ENCODE measurements at regions not wholly inside any gene's neighbourhood (a gene's known extent, or its start where the extent isn't known, plus 50 kb on each side); places are given as distances from the start of the nearest gene placed in this dataset.

DNA sequence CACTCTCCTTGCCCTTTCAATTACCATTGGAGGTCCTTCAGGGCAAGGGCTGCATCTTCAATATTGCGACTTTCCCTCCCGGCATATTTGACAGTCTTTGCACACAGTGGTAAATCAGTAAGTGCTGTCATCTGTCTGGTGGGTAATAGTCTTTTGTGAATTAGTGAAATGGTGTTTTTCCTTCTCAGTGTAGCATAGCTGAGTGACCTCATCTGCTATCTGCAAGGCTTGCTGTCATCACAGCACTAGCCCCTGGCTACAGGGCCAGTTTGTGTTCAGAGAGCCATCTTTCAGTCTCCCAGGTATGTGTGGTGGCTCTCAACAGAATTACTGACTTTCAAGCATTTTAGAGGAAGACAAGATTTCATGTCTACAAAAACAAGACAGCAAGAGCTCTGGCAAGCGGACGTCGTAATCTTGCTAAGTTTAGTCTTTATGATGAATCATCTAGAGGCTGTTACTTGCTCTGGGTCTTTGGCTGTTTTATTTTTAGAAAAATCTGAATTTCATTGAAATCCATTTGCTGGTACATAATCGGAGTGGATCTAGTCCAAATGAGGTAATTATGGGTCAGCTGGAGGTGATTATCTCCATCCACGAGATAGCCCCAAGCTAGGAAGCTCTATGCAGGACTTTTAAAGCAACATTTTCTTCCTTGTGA, 528.9 kb downstream of the EPM2A start:
- H4K20me1 ChIP-seq (ENCODE audit: insufficient read depth, low read length): no peaks in the 10 kb centered on the region
- H3K27me3 ChIP-seq (ENCODE audit: insufficient read depth, low read length): no peaks in the 10 kb centered on the region
- no peaks in the 10 kb centered on the region for H3K9me3 ChIP-seq (ENCODE audit: low read length)
- no peak overlapping the region for H3K9ac ChIP-seq (ENCODE audit: low read length)
- H3K27ac ChIP-seq (ENCODE audit: low read depth, low read length, poor library complexity, severe bottlenecking): no peak overlapping the region
- no peaks in the 10 kb centered on the region for H3K79me2 ChIP-seq (ENCODE audit: insufficient read depth, low read length)
- H2AFZ ChIP-seq (ENCODE audit: low read length): no peak overlapping the region
- no peak for TF ChIP-seq EZH2 (IDR thresholded peaks at IDR 0.05; ENCODE audit: borderline replicate concordance, low read length)
- TF ChIP-seq, protein P1, sequence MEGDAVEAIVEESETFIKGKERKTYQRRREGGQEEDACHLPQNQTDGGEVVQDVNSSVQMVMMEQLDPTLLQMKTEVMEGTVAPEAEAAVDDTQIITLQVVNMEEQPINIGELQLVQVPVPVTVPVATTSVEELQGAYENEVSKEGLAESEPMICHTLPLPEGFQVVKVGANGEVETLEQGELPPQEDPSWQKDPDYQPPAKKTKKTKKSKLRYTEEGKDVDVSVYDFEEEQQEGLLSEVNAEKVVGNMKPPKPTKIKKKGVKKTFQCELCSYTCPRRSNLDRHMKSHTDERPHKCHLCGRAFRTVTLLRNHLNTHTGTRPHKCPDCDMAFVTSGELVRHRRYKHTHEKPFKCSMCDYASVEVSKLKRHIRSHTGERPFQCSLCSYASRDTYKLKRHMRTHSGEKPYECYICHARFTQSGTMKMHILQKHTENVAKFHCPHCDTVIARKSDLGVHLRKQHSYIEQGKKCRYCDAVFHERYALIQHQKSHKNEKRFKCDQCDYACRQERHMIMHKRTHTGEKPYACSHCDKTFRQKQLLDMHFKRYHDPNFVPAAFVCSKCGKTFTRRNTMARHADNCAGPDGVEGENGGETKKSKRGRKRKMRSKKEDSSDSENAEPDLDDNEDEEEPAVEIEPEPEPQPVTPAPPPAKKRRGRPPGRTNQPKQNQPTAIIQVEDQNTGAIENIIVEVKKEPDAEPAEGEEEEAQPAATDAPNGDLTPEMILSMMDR (IDR thresholded peaks at IDR 0.05; ENCODE audit: low read length): no peak
- no peaks in the 10 kb centered on the region for H3F3A ChIP-seq (ENCODE audit: insufficient read depth, low read length)
- H3K4me1 ChIP-seq (ENCODE audit: insufficient read depth, low read length, severe bottlenecking): no peaks in the 10 kb centered on the region
- no peaks in the 10 kb centered on the region for H3K36me3 ChIP-seq (ENCODE audit: insufficient read depth, low read length)
- H3K4me3 ChIP-seq (ENCODE audit: low read depth, low read length, poor library complexity, severe bottlenecking): no peak overlapping the region
- no peak overlapping the region for H3K4me2 ChIP-seq (ENCODE audit: low read length)
- no peaks in the 10 kb centered on the region for H3K9me2 ChIP-seq (ENCODE audit: low read depth, low read length)

DNA sequence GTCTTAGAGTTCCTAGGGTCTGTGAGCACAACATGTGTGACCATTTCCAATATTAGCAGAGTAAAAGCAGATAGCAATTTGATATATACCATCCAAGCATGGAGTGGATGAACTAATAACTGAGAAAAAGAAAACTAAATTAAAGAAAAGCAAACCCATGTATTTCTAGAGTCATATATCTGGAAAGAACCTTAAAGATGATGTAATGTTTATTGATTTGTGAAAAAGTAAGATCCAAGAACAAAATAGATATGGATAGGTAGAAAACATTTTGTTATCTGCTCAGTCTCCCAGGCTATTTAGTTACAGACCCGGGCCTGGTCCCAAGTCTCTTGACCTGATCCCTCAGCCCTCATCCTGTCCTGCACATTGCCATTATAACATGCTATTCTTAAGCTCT, 526.8 kb downstream of the EPM2A start:
- Histone ChIP-seq H3K27ac (ENCODE audit: low read depth, low read length, poor library complexity, severe bottlenecking) (no peak overlapping the region), H3K4me2 (ENCODE audit: low read length) (no peak overlapping the region), H2AFZ (ENCODE audit: low read length) (no peak overlapping the region), H3K27me3 (ENCODE audit: insufficient read depth, low read length) (no peaks in the 10 kb centered on the region), H4K20me1 (ENCODE audit: insufficient read depth, low read length) (no peaks in the 10 kb centered on the region), H3K9me2 (ENCODE audit: low read depth, low read length) (no peaks in the 10 kb centered on the region), H3K4me3 (ENCODE audit: low read depth, low read length, poor library complexity, severe bottlenecking) (no peak overlapping the region), H3K79me2 (ENCODE audit: insufficient read depth, low read length) (no peaks in the 10 kb centered on the region), H3F3A (ENCODE audit: insufficient read depth, low read length) (no peaks in the 10 kb centered on the region), H3K36me3 (ENCODE audit: insufficient read depth, low read length) (no peaks in the 10 kb centered on the region), H3K9me3 (ENCODE audit: low read length) (no peaks in the 10 kb centered on the region), H3K4me1 (ENCODE audit: insufficient read depth, low read length, severe bottlenecking) (peaks cover 3% of the 10 kb centered on the region), H3K9ac (ENCODE audit: low read length) (no peak overlapping the region)
- no peak for TF ChIP-seq EZH2 (IDR thresholded peaks at IDR 0.05; ENCODE audit: borderline replicate concordance, low read length)
- TF ChIP-seq, protein P1 (IDR thresholded peaks at IDR 0.05; ENCODE audit: low read length): no peak

DNA sequence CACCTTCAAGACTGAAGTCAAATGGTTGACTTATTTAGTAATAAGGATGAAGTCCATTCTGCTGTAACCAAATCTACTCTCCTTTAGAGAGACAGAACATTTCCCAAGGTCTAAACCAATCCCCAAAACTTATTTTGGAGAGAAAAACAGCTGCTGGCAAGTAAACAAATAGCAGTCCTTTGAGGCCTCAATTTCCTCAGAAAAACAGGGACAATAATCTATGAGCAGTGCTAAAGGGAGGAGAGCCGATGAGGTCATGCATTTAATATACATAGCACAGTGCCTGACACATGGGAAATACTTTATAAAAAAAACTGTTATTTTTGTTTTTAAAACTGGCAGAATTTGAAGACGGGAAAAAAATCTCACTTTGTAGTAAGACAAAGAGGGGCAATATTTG, 526.0 kb downstream of the EPM2A start:
- peaks cover 3% of the 10 kb centered on the region for H3K4me1 ChIP-seq (ENCODE audit: insufficient read depth, low read length, severe bottlenecking)
- no peaks in the 10 kb centered on the region for H4K20me1 ChIP-seq (ENCODE audit: insufficient read depth, low read length)
- no peak overlapping the region for H3K4me2 ChIP-seq (ENCODE audit: low read length)
- no peaks in the 10 kb centered on the region for H3F3A ChIP-seq (ENCODE audit: insufficient read depth, low read length)
- H3K9ac ChIP-seq (ENCODE audit: low read length): no peak overlapping the region
- no peaks in the 10 kb centered on the region for H3K27me3 ChIP-seq (ENCODE audit: insufficient read depth, low read length)
- no peak overlapping the region for H3K4me3 ChIP-seq (ENCODE audit: low read depth, low read length, poor library complexity, severe bottlenecking)
- H3K79me2 ChIP-seq (ENCODE audit: insufficient read depth, low read length): no peaks in the 10 kb centered on the region
- no peaks in the 10 kb centered on the region for H3K36me3 ChIP-seq (ENCODE audit: insufficient read depth, low read length)
- no peak overlapping the region for H2AFZ ChIP-seq (ENCODE audit: low read length)
- H3K27ac ChIP-seq (ENCODE audit: low read depth, low read length, poor library complexity, severe bottlenecking): no peak overlapping the region
- TF ChIP-seq EZH2 (IDR thresholded peaks at IDR 0.05; ENCODE audit: borderline replicate concordance, low read length): no peak
- TF ChIP-seq, protein P1 (IDR thresholded peaks at IDR 0.05; ENCODE audit: low read length): no peak
- H3K9me2 ChIP-seq (ENCODE audit: low read depth, low read length): no peaks in the 10 kb centered on the region
- H3K9me3 ChIP-seq (ENCODE audit: low read length): no peaks in the 10 kb centered on the region

Data from OCI-LY1 (cell line).